Upper lobe of left lung (tissue), 4 donors: ENCODE measurements at regions not wholly inside any gene's neighbourhood (a gene's known extent, or its start where the extent isn't known, plus 50 kb on each side); places are given as distances from the start of the nearest gene placed in this dataset.

Experiments
- EP300 ChIP-seq, 4 donors: sonication (generic); formaldehyde crosslinking; IDR thresholded peaks; one replicate each; pipeline ENCODE4 v1.5.1; 2017; ENCODE audit warnings: antibody characterized with exemption in 4 of 4, control low read depth in 2 of 4
- POLR2A ChIP-seq, 4 donors: fragments of 450-650 bp; IDR thresholded peaks; one replicate each; pipeline ENCODE4 v1.5.1; 2016 to 2017; ENCODE audit warnings: antibody characterized with exemption in 4 of 4, mild to moderate bottlenecking in 2 of 4
- POLR2AphosphoS5 ChIP-seq, 2 donors: sonication (generic); formaldehyde crosslinking; IDR thresholded peaks; one replicate each; pipeline ENCODE4 v1.5.1; 2017; ENCODE audit warnings: antibody characterized with exemption in 2 of 2
- TF ChIP-seq, protein P1 (sequence below), 6 experiments: fragments of 450-650 bp in 4 of 6; fragments of 200-600 bp in 2 of 6; sonication (generic) in 2 of 6; IDR thresholded peaks; one replicate each; pipeline ENCODE4 v1.5.1; 2016 to 2019; ENCODE audit warnings: antibody characterized with exemption in 6 of 6

DNA sequence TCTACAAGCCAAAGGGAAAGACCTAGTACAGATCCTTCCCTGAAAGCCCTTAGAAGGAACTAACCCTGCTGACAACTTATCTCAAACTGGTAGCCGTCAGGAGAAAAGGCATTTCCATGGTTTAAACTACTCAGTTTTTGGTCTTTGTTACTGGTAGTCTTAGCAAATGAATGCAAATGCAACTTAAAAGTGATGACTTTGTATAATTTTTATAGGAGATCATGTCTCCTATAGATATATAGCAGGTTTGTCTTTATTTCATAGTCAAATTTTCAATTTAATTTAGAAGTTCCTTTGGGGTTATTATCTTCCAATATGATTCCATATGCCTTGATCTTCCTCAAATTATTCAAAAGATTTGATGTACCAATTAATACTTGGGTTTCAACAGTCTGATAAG is 1173.0 kb upstream of the CNTN5 start:
- TF ChIP-seq, protein P1, sequence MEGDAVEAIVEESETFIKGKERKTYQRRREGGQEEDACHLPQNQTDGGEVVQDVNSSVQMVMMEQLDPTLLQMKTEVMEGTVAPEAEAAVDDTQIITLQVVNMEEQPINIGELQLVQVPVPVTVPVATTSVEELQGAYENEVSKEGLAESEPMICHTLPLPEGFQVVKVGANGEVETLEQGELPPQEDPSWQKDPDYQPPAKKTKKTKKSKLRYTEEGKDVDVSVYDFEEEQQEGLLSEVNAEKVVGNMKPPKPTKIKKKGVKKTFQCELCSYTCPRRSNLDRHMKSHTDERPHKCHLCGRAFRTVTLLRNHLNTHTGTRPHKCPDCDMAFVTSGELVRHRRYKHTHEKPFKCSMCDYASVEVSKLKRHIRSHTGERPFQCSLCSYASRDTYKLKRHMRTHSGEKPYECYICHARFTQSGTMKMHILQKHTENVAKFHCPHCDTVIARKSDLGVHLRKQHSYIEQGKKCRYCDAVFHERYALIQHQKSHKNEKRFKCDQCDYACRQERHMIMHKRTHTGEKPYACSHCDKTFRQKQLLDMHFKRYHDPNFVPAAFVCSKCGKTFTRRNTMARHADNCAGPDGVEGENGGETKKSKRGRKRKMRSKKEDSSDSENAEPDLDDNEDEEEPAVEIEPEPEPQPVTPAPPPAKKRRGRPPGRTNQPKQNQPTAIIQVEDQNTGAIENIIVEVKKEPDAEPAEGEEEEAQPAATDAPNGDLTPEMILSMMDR (IDR thresholded peaks at IDR 0.05) = no peak
- TF ChIP-seq POLR2A (IDR thresholded peaks at IDR 0.05) (no peak), POLR2AphosphoS5 (IDR thresholded peaks at IDR 0.05) (no peak), EP300 (IDR thresholded peaks at IDR 0.05) (no peak)
